ENCODE measurements at regions not wholly inside any gene's neighbourhood (a gene's known extent, or its start where the extent isn't known, plus 50 kb on each side); places are given as distances from the start of the nearest gene placed in this dataset.
"Not testable (repeated sequence)": the region's sequence is repeated elsewhere in the genome, so short reads cannot be mapped to it uniquely, and the experiment has no call there.

- DNase-seq (ENCODE audit: low spot score), result peak; percentile 71
Observed at GRCh38 chr9:135357863-135358551, 121.6 kb upstream of the PPP1R26 start.

- DNase-seq (ENCODE audit: low spot score), result no peak
Observed at GRCh38 chr9:135358552-135358940, 121.0 kb upstream of the PPP1R26 start.

- DNase-seq (ENCODE audit: low spot score), result no peak
Observed at GRCh38 chr9:135359764-135360163, 119.8 kb upstream of the PPP1R26 start.

- no peak for DNase-seq (ENCODE audit: low spot score)
Observed at GRCh38 chr9:135360617-135361016, 119.0 kb upstream of the PPP1R26 start.

- DNase-seq (ENCODE audit: low spot score), result not testable (repeated sequence)
Observed at GRCh38 chr9:135361668-135362067, 117.9 kb upstream of the PPP1R26 start.

- no peak for DNase-seq (ENCODE audit: low spot score)
Observed at GRCh38 chr9:135363596-135363995, 116.0 kb upstream of the PPP1R26 start.

- no peak for DNase-seq (ENCODE audit: low spot score)
Observed at GRCh38 chr9:135365013-135365768, 114.4 kb upstream of the PPP1R26 start.

- no peak for DNase-seq (ENCODE audit: low spot score)
Observed at GRCh38 chr9:135366104-135366503, 113.5 kb upstream of the PPP1R26 start.

GRCh38 chr9:135369412-135369990 lies 110.1 kb upstream of the PPP1R26 start:
- DNase-seq (ENCODE audit: low spot score), result no peak

GRCh38 chr9:135370411-135371375 lies 108.9 kb upstream of the PPP1R26 start:
- DNase-seq (ENCODE audit: low spot score), result no peak

- no peak for DNase-seq (ENCODE audit: low spot score)
Observed at GRCh38 chr9:135371535-135371934, 108.0 kb upstream of the PPP1R26 start.

- no peak for DNase-seq (ENCODE audit: low spot score)
Observed at GRCh38 chr9:135372036-135372435, 107.5 kb upstream of the PPP1R26 start.

- no peak for DNase-seq (ENCODE audit: low spot score)
Observed at GRCh38 chr9:135372501-135373008, 107.0 kb upstream of the PPP1R26 start.

GRCh38 chr9:135373151-135373685 lies 106.4 kb upstream of the PPP1R26 start:
- no peak for DNase-seq (ENCODE audit: low spot score)

GRCh38 chr9:135373820-135374219 lies 105.8 kb upstream of the PPP1R26 start:
- no peak for DNase-seq (ENCODE audit: low spot score)

GRCh38 chr9:135374591-135374990 lies 105.0 kb upstream of the PPP1R26 start:
- DNase-seq (ENCODE audit: low spot score), result no peak

- DNase-seq (ENCODE audit: low spot score), result no peak
Observed at GRCh38 chr9:135375001-135375400, 104.6 kb upstream of the PPP1R26 start.

- no peak for DNase-seq (ENCODE audit: low spot score)
Observed at GRCh38 chr9:135376511-135377265, 102.9 kb upstream of the PPP1R26 start.

- DNase-seq (ENCODE audit: low spot score), result no peak
Observed at GRCh38 chr9:135377431-135377830, 102.2 kb upstream of the PPP1R26 start.

- DNase-seq (ENCODE audit: low spot score), result no peak
Observed at GRCh38 chr9:135378751-135379150, 100.8 kb upstream of the PPP1R26 start.
